ENCODE measurements at regions not wholly inside any gene's neighbourhood (a gene's known extent, or its start where the extent isn't known, plus 50 kb on each side); places are given as distances from the start of the nearest gene placed in this dataset.

DNA sequence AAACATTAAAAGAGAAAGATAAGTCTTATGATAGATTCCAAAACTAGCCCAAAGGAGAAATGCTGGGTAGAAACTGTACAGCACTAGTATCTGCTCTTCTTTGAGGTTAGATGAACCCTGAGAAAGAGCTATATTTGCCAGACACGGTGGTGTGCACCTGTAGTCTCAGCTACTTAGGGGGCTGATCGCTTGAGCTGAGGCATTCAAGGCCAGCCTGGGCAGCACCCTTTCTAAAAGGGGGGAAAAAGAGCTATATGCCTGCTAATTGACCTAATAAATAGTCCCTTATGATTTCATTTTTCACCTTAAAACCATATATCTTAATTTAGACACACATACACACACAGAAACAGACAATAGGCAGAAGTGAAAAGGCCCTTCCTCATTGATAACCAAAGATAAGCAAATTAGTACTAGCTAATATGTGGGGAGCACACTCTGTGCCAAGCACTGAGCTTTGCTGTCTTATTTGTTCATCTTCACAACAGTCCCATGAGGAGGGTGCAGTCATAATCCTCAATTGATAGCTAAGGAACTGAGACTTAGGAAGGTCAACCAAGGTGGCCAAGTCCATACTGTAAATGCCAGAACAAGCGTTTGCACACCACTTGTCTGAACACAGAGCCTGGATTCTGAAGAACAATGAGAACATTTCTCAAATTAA is 56.6 kb upstream of the NLK start:
- no peak for TF ChIP-seq Cebpa-rat (IDR thresholded peaks at IDR 0.05)
- H3K9ac ChIP-seq = no peak overlapping the region
- H3K4me1 ChIP-seq = peaks cover 11 to 34% (median 20%) of the 10 kb centered on the region in 10 experiments
- no peaks in the 10 kb centered on the region for H3K36me3 ChIP-seq
- peak overlapping the region in 10 of 11 experiments; percentile 43 to 74 (median 57); a peak in 13 of 22 replicates for H3K4me2 ChIP-seq
- no peaks in the 10 kb centered on the region for H3K9me3 ChIP-seq (replicated peaks in 1 of 11)
- H3K27me3 ChIP-seq = no peaks in the 10 kb centered on the region
- H3K27ac ChIP-seq = no peak overlapping the region
- no peak overlapping the region for H3K4me3 ChIP-seq
- no peaks in the 10 kb centered on the region for H4K20me1 ChIP-seq

DNA sequence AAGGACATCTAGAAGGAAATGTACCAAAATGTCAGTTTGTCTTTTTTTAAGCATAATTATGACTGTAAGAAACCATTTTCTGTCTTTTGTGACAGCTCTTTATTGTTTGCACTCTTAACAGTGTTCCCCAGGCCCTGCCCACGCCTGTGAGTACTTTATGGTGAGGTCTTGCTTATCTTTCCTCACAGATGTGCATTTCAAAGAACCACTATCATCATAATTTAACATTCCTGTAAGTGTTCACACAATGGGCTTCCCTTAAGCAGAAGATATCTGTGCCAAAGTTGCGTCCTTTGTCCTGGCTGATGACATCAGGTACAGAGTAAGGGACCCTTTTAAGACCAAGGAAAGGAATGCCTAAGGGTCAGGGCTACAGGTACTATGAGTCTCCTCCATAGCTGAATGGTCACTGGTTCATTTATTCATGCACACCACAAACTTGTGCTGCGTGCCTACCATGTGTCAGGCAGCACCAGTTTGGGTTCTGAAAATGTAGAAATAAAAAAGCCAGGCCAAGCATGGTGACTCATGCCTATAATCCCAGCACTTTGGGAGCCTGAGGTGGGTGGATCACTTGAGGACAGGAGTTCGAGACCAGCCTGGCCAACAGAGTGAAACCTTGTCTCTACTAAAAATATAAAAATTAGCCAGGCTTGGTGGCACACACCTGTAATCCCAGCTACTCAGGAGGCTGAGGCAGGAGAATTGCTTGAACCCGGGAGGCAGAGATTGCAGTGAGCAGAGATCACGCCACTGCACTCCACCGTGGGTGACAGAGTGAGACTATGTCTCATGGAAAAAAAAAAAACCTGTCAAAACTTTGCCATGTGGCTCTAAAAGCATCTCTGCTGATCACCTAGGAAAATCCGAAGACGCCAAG is 55.4 kb upstream of the NLK start:
- Histone ChIP-seq H3K9me3 (replicated peaks in 1 of 11) (no peaks in the 10 kb centered on the region), H3K4me1 (peaks cover 11 to 24% (median 13%) of the 10 kb centered on the region in 10 experiments), H3K36me3 (no peaks in the 10 kb centered on the region), H3K27ac (no peak overlapping the region), H3K4me2 (no peak overlapping the region), H3K9ac (no peak overlapping the region), H3K4me3 (no peak overlapping the region), H4K20me1 (no peaks in the 10 kb centered on the region), H3K27me3 (no peaks in the 10 kb centered on the region)
- no peak for TF ChIP-seq Cebpa-rat (IDR thresholded peaks at IDR 0.05)

DNA sequence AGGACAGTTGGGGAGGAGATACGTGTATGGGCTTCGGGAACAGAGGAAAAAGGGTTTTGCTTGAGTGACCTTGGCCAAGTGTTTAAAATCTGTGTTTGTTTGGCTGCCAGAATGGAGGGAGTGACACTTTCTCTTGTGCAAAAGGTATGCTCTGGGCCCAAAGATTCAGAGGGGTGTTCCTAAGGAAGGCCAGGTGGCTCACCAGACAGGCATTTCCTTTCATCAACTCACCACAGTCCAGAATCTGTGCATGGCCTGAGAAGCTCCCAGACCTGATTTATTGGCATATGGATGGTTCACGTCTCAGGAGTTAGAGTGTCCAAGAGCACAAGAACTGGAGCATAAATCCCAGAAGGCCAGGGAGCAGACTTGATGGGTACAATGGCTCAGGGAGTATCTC is 53.4 kb upstream of the NLK start:
- TF ChIP-seq Cebpa-rat (IDR thresholded peaks at IDR 0.05) = no peak
- Histone ChIP-seq H3K4me2 (no peak overlapping the region), H3K9ac (no peak overlapping the region), H3K27me3 (no peaks in the 10 kb centered on the region), H4K20me1 (no peaks in the 10 kb centered on the region), H3K27ac (no peak overlapping the region), H3K9me3 (replicated peaks in 1 of 11) (peaks cover 0 to 16% (median 0%) of the 10 kb centered on the region in 11 experiments; a peak in 5 of 22 replicates), H3K36me3 (no peaks in the 10 kb centered on the region), H3K4me3 (no peak overlapping the region), H3K4me1 (peaks cover 11 to 24% (median 20%) of the 10 kb centered on the region in 10 experiments)

DNA sequence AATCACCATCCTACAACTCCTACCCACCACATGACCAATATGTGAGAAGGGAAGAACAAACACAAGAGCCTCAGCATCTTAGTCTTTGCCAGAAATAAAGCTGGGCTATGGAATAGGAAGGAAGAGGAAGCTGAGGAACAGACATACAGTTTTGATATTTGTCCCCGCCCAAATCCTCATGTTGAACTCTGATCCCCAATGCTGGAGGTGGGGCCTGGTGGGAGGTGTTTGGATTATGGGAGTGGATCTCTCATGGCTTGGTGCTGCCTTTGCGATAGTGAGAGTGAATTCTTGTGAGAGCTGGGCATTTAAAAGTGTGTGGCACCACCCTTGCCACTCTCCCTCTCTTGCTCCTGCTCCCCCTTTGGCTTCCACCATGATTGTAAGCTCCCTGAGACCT is 52.4 kb upstream of the NLK start:
- peaks cover 0 to 21% (median 0%) of the 10 kb centered on the region in 11 experiments; a peak in 5 of 22 replicates for H3K9me3 ChIP-seq (replicated peaks in 1 of 11)
- H3K9ac ChIP-seq = no peak overlapping the region
- H4K20me1 ChIP-seq = no peaks in the 10 kb centered on the region
- H3K27ac ChIP-seq = no peak overlapping the region
- no peak overlapping the region for H3K4me2 ChIP-seq
- H3K4me3 ChIP-seq = no peak overlapping the region
- no peaks in the 10 kb centered on the region for H3K36me3 ChIP-seq
- TF ChIP-seq Cebpa-rat (IDR thresholded peaks at IDR 0.05) = no peak
- peaks cover 6 to 28% (median 20%) of the 10 kb centered on the region in 10 experiments for H3K4me1 ChIP-seq
- H3K27me3 ChIP-seq = no peaks in the 10 kb centered on the region

DNA sequence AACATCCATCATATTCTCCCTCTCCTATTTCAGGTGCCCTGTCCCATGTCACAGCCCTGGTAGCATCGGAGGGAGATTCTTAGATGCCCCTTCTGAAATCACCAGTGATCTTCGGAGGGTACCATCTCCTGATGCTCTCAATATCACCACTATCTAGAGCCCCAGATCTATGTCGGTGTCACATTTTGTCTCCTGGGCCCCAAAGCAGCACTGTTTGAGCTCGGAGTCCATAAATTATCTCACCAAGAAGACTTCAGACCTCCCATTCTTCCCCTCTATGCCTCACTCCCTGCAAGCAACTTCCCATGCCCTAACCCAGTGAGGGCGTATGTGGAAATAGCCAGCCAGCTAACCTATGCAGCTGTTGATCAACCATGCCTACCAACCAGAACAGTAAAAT is 51.5 kb upstream of the NLK start:
- no peaks in the 10 kb centered on the region for H3K36me3 ChIP-seq
- no peaks in the 10 kb centered on the region for H4K20me1 ChIP-seq
- no peak overlapping the region for H3K4me2 ChIP-seq
- H3K27me3 ChIP-seq = no peaks in the 10 kb centered on the region
- TF ChIP-seq Cebpa-rat (IDR thresholded peaks at IDR 0.05) = no peak
- no peak overlapping the region for H3K27ac ChIP-seq
- H3K9ac ChIP-seq = no peak overlapping the region
- H3K9me3 ChIP-seq (replicated peaks in 1 of 11) = peaks cover 0 to 21% (median 0%) of the 10 kb centered on the region in 11 experiments; a peak in 5 of 22 replicates
- peaks cover 0 to 26% (median 13%) of the 10 kb centered on the region in 10 experiments; a peak in 14 of 20 replicates for H3K4me1 ChIP-seq
- H3K4me3 ChIP-seq = no peak overlapping the region

DNA sequence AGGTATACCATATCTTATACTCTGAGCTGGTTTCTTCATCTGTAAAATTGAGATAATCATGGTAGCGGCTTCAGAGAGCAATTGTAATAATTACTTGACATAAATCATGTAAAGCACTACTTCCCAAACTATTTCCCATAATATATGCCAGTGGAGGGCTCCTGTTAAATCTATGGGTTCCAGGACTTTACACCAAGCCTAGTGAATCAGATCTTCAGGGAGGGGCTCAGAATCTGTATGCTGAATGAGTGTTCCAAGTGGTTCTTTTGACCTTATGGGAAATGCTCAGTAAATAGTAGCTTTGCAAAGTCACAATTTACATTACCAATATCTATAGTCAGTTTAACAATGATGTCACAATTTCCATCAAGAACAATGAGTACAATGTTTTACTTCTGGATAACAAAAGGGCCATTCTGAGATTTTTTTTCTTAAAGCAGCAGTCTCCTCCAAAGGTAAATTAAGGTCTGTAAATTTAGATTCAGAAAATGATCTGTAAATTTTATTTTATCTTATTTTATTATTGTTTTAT is 50.9 kb upstream of the NLK start:
- Histone ChIP-seq H3K9me3 (replicated peaks in 1 of 11) (peaks cover 0 to 21% (median 0%) of the 10 kb centered on the region in 11 experiments; a peak in 5 of 22 replicates), H3K4me3 (no peak overlapping the region), H3K4me2 (no peak overlapping the region), H3K36me3 (no peaks in the 10 kb centered on the region), H3K27me3 (no peaks in the 10 kb centered on the region), H3K4me1 (peaks cover 0 to 30% (median 13%) of the 10 kb centered on the region in 10 experiments; a peak in 13 of 20 replicates), H4K20me1 (no peaks in the 10 kb centered on the region), H3K27ac (no peak overlapping the region), H3K9ac (no peak overlapping the region)
- no peak for TF ChIP-seq Cebpa-rat (IDR thresholded peaks at IDR 0.05)

Measured in BLaER1 treated with 17β-estradiol and CSF1 and Interleukin-3, amounts not matched to agents 10 nM and 100 nM (cell line).